Tibial nerve (tissue), 4 donors: ENCODE measurements at regions not wholly inside any gene's neighbourhood (a gene's known extent, or its start where the extent isn't known, plus 50 kb on each side); places are given as distances from the start of the nearest gene placed in this dataset.

Experiments used
- EP300 ChIP-seq, 2 donors: sonication (generic); formaldehyde crosslinking; IDR thresholded peaks; one replicate each; pipeline ENCODE4 v1.6.1; 2017; ENCODE audit warnings: antibody characterized with exemption in 2 of 2, mild to moderate bottlenecking in 1 of 2
- POLR2A ChIP-seq, 2 donors: fragments of 450-650 bp; IDR thresholded peaks; one replicate each; pipeline ENCODE4 v1.6.1; 2017; ENCODE audit warnings: antibody characterized with exemption in 2 of 2, mild to moderate bottlenecking in 2 of 2, moderate library complexity in 2 of 2
- TF ChIP-seq, protein P1 (sequence below), 5 experiments: fragments of 200-600 bp in 3 of 5; fragments of 450-650 bp in 2 of 5; sonication (generic) in 3 of 5; IDR thresholded peaks; one replicate each; pipeline ENCODE4 v1.5.1; 2016 to 2019; ENCODE audit warnings: antibody characterized with exemption in 5 of 5, mild to moderate bottlenecking in 3 of 5, moderate library complexity in 2 of 5

DNA sequence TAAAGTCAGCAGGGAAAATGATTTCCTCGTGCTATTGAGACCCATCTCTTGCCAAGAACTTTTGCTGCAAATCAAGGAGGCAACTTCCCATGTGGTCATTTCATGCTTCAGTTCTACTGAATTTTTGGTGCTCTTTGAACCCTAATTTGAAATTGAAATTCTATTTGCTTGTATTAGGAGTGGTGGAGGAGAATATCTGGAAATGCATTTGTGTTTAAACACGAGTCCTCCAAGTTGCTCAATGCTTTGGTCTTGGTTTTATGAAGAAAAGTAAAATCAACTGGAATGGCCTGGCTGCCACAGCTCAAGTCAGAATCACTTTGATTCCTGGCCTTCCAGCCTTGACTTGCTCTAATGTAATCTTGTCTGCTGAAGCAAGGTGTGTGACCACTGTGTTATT, 613.2 kb downstream of the TLE1 start:
- no peak for TF ChIP-seq POLR2A (IDR thresholded peaks at IDR 0.05)
- TF ChIP-seq, protein P1, sequence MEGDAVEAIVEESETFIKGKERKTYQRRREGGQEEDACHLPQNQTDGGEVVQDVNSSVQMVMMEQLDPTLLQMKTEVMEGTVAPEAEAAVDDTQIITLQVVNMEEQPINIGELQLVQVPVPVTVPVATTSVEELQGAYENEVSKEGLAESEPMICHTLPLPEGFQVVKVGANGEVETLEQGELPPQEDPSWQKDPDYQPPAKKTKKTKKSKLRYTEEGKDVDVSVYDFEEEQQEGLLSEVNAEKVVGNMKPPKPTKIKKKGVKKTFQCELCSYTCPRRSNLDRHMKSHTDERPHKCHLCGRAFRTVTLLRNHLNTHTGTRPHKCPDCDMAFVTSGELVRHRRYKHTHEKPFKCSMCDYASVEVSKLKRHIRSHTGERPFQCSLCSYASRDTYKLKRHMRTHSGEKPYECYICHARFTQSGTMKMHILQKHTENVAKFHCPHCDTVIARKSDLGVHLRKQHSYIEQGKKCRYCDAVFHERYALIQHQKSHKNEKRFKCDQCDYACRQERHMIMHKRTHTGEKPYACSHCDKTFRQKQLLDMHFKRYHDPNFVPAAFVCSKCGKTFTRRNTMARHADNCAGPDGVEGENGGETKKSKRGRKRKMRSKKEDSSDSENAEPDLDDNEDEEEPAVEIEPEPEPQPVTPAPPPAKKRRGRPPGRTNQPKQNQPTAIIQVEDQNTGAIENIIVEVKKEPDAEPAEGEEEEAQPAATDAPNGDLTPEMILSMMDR (IDR thresholded peaks at IDR 0.05), result no peak
- TF ChIP-seq EP300 (IDR thresholded peaks at IDR 0.05), result no peak
